NB4 (cell line): ENCODE measurements at regions not wholly inside any gene's neighbourhood (a gene's known extent, or its start where the extent isn't known, plus 50 kb on each side); places are given as distances from the start of the nearest gene placed in this dataset.

ENCODE experiments used
- DNase-seq: peaks from one replicate; pipeline ENCODE4 v3.0.0; 2010; ENCODE audit warnings: low read depth
- H3K4me3 ChIP-seq: one replicate; pipeline ENCODE4 v1.5.1; 2011; ENCODE audit warnings: mild to moderate bottlenecking, low read depth, low read length, moderate library complexity
- CTCF ChIP-seq: IDR thresholded peaks from one replicate; pipeline ENCODE4 v1.5.1; 2012; ENCODE audit warnings: low read depth, low read length
- MAX ChIP-seq: IDR thresholded peaks from 2 replicates; pipeline ENCODE4 v1.6.1; 2011; ENCODE audit warnings: low read depth, low read length
- MYC ChIP-seq: IDR thresholded peaks from 2 replicates; pipeline ENCODE4 v1.6.1; 2011; ENCODE audit warnings: low read depth, low read length
- POLR2A ChIP-seq: IDR thresholded peaks from 2 replicates; pipeline ENCODE4 v1.6.1; 2011; ENCODE audit warnings: mild to moderate bottlenecking; ENCODE audit not compliant: insufficient read length; ENCODE audit errors: extremely low read depth

DNA sequence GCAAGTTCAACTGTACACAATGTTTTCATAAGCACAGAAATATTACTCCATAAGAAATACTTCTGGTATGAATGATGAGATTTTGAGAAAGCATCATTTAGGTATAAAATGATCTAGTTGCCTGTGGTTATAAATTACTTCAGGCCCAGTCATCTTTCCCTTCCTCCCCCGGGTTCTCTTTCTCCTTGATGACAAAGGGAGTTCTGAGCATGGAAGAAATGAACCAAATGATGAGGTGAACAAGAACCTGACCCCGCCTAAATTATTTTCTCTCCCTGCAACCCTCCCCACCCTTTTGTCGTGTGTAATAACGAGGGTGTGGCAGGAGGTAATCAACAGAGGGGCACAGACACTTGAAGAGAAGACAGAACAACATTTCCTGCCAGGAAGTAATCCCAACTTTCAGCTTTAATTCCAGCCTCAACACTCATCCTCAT lies 319.6 kb upstream of the SP8 start:
- no peak overlapping the region for H3K4me3 ChIP-seq
- TF ChIP-seq MYC (no peak), CTCF (no peak), MAX (no peak), POLR2A (no peak)
- DNase-seq: no peak

DNA sequence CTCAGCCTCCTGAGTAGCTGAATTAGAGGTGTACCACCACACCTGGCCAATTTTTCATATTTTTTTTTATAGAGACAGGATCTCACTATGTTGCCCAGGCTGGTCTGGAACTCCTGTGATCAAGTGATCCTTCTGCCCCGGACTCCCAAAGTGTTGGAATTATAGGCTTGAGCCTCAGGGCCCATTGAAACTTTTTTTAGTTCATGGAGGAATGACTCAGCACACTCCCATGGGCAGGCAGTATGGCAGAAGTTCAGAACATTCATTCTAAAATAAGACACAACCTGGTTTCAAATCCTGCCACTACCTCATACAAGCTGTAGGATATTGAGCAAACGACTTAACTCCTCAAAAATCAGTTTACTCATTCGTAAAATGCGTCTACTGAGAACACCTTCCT lies 320.4 kb upstream of the SP8 start:
- TF ChIP-seq POLR2A (no peak), MYC (no peak), CTCF (no peak), MAX (no peak)
- no peak for DNase-seq
- no peak overlapping the region for H3K4me3 ChIP-seq

- no peak for TF ChIP-seq MYC
- no peak for TF ChIP-seq CTCF
- TF ChIP-seq MAX: no peak
- TF ChIP-seq POLR2A: no peak
- no peak overlapping the region for H3K4me3 ChIP-seq
- no peak for DNase-seq
Observed at GRCh38 chr7:21108182-21108581, 319.7 kb upstream of the SP4 start.

GRCh38 chr7:21113609-21114415 lies 314.1 kb upstream of the SP4 start:
- no peak overlapping the region for H3K4me3 ChIP-seq
- DNase-seq: no peak
- TF ChIP-seq MAX (no peak), CTCF (no peak), MYC (no peak), POLR2A (no peak)

DNA sequence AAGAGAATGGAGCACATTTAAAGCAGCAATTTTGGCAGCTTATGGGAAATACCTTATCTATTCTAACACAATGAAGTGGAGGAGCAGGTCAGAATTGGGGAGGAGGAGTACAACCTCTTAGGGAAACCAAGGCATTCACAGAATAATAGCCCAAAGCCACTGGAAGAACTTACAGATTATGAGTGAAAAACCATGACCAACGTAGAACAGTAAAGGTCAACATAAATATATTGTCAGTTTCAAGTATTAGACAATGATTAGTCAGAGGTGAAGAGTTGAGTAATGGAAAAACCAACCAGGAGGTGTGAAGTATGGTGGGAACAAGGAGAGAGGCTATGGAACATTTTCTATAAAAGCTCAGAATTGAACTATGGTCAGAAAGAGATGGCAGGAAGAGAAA lies 304.3 kb upstream of the SP4 start:
- no peak overlapping the region for H3K4me3 ChIP-seq
- no peak for DNase-seq
- TF ChIP-seq CTCF (no peak), POLR2A (no peak), MAX (no peak), MYC (no peak)
